SK-N-DZ (cell line): ENCODE measurements at regions not wholly inside any gene's neighbourhood (a gene's known extent, or its start where the extent isn't known, plus 50 kb on each side); places are given as distances from the start of the nearest gene placed in this dataset.

Experiments
- DNase-seq: peaks from one replicate; pipeline ENCODE4 v3.0.0-alpha.2; 2015; ENCODE audit warnings: low spot score

- no peak for DNase-seq
Observed at GRCh38 chrX:40485102-40485826, 95.5 kb upstream of the ATP6AP2 start.

GRCh38 chrX:40484408-40485091, 96.2 kb upstream of the ATP6AP2 start:
- DNase-seq = no peak

DNA sequence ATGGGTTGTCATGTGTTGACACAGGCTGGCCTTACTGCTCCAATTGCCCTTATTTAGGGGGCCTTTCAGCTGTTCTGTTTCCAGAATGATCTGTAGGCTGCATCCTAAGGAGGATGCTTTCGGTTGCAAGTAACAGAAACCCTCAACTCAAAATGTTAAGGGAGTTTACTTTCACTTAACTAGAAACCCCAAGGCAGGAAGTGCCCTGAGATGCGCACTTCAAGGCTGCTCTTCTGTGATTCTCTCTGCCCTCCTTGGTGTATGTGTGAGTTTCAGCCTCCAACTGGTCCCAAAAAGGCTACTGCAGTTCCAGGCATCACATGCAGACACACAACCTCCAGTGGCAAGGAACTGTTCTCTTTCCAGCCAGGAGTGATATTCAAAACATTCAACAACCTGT, 97.3 kb upstream of the ATP6AP2 start:
- DNase-seq = no peak

GRCh38 chrX:40479777-40480318, 100.9 kb upstream of the ATP6AP2 start:
- DNase-seq = no peak

DNA sequence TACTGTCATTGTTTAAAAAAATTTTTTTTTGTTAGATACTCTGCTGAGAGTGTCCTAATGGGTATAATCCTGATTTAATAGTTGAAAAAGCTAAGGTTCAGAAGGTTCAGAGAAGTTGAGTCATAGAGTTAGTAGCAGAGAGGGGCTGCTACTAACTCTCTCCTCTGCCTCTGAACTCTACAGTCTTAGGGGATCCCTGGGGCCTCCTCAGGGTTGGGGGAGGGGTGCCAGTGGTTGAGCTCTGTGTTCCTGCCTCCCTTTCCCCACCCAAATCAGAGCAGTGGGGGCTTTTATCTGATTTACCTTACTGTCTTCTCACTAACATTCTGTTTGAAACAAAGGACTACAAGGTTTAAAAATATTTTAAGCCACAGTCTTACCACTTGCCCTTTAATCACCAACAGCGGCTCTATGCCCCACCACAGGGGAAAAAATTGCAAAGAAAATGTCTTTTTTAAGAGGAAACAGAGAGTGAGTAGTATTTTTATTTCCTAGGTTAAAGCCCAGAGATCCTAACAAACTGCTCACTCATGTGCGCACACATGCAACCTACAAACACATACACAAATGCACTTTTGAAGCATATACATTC, 102.2 kb upstream of the ATP6AP2 start:
- no peak for DNase-seq

- no peak for DNase-seq
Observed at GRCh38 chrX:40476958-40477357, 103.8 kb upstream of the ATP6AP2 start.

DNA sequence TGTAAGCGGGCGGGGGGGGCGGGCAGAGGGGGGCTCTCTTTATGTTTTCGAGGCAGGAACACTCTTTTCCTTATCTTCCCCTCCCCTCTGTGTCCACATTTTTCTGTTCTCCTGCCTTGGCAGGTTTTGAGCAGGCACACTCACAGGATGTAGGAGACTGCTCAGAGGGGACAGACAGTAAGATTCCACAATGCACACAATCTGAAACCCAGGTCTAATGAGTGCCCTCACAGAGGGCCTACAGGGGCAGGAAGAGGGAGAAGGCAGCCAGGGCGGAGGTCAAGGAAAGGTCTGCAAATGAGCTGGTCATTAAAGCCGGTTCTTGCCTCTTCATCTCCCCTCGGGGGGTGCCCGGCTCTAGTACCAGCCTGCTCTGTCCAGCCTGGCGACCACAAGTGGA, 106.1 kb upstream of the ATP6AP2 start:
- no peak for DNase-seq

GRCh38 chrX:40474205-40474626, 106.6 kb upstream of the ATP6AP2 start:
- peak; percentile 90 for DNase-seq

GRCh38 chrX:40473460-40474204, 107.1 kb upstream of the ATP6AP2 start:
- no peak for DNase-seq

- peak; percentile 77 for DNase-seq
Observed at GRCh38 chrX:40471965-40472648, 108.7 kb upstream of the ATP6AP2 start.

GRCh38 chrX:40470830-40471429, 109.8 kb upstream of the ATP6AP2 start:
- DNase-seq = peak; percentile 48

DNA sequence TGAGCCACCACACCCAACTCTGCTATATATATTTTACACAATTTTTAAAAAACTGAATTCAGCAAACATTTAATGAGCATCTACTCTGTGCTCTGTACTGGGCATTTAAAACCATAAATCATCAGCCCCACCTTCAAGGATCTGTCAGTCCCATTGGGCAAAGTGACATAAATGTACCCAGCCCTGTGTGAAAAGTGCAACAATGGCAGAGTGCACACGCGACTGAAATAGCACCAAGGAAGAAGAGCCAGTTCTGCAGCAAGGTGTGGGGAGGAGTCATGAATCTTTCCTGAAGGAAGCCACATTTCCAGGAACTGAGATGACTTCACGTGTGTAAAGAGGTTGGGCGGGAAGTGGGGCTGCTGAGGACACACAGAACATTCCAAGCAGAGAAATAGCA, 111.5 kb upstream of the ATP6AP2 start:
- DNase-seq = no peak

- DNase-seq = peak; percentile 53
Observed at GRCh38 chrX:40468033-40468846, 112.5 kb upstream of the ATP6AP2 start.

DNA sequence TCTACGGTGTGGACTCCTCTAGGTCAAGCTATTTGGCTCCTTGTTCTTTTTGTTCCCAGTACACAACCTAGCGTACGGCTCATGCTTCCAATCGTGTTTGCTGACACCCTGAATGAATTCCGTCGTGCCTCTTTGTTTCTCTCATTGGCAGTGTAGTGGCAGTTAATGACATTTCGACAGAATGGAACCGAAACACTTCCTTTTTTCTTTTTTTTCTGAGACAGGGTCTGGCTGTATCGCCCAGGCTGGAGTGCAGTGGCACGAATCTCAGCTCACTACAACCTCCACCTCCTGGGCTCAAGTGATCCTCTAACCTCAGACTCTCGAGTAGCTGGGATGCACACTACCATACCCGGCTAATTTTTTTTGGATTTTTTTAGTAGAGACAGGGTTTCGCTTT, 113.3 kb upstream of the ATP6AP2 start:
- no peak for DNase-seq

DNA sequence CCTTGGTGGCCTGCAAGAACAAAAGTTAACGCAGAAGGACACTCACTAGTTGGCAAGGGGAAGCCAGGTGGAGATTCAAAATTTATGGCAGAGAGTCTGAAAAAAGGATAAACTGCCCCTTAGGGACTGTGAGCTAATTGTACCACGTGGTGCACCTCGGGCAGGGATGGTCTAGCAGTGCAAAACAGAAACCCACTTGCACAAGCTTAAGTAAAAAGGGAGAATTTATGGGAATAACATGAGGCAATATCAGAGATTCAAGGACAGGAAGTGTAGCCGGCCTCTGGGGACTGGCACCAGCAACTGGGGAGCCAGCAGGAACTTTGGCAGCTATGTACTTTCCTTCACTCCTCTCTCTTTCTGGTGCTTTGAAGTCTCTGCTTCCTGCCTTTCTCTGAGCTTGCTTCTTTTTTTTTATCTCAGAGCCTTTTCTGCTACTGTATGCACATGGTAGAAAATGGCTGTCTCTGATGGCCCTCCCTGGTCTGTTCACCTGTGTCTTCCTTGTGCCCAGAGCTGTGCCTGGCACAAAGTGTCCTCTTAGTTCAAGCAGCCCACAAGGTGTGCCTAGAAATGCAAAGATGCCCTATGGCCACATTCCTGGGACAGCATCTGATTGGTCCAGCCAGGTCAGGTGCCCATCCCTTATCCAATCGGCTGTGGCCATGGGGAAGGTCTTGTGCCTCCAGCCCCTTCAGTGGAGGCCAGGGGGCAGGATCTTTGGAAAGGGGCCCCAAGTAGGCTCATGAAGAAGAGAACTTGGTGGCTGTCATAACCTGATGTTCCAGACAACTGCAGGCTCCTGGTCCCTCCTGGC, 114.8 kb upstream of the ATP6AP2 start:
- DNase-seq = peak; percentile 35

DNA sequence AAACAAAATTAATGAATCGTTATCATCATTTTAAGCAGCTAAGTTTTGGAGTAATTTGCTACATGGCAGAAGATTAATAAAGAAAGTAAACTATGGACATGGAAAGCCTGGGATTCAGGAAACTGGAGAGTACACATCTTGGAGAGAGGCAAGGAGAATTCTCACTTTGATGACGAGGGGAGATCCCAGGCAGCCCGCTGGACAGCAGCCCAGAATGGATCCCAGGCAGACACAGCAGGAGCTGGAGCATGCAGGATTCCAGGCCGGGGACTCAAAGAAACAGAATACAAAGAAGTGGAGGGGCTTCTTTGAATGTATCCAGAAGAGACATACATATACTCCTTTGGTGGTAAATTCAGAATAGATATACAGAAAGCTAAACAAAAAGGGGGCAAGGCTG, 118.0 kb upstream of the ATP6AP2 start:
- DNase-seq = no peak

- DNase-seq = no peak
Observed at GRCh38 chrX:40460926-40461325, 119.8 kb upstream of the ATP6AP2 start.

- DNase-seq = peak; percentile 47
Observed at GRCh38 chrX:40459571-40460158, 121.1 kb upstream of the ATP6AP2 start.

- DNase-seq = no peak
Observed at GRCh38 chrX:40457406-40457805, 123.4 kb upstream of the ATP6AP2 start.
